ENCODE measurements at regions not wholly inside any gene's neighbourhood (a gene's known extent, or its start where the extent isn't known, plus 50 kb on each side); places are given as distances from the start of the nearest gene placed in this dataset.
"Not testable (repeated sequence)": the region's sequence is repeated elsewhere in the genome, so short reads cannot be mapped to it uniquely, and the experiment has no call there.

- Histone ChIP-seq H3K9me3 (peaks cover 0 to 7% (median 0%) of the 10 kb centered on the region in 11 donors), H3K4me1 (peaks cover 0 to 7% (median 0%) of the 10 kb centered on the region in 9 donors), H3K27me3 (peaks cover 0 to 6% (median 0%) of the 10 kb centered on the region in 7 donors), H3K27ac (no peak overlapping the region), H3K36me3 (no peaks in the 10 kb centered on the region), H3K4me3 (no peak overlapping the region)
- TF ChIP-seq CTCF (IDR thresholded peaks at IDR 0.05) = no peak
- ATAC-seq (no peak), DNase-seq (no peak)
- intact Hi-C loops (cut with DNase I) = no loop called here
- WGBS, 2 donors = 86 to 92% methylated on average over 3 of the region's 3 CpGs
Measured at GRCh38 chr20:22827916-22828315, 207.2 kb upstream of the SSTR4 start.

GRCh38 chr20:22829356-22829755 is 205.8 kb upstream of the SSTR4 start:
- WGBS, 2 donors = 75 to 77% methylated on average over 3 of the region's 3 CpGs
- Histone ChIP-seq H3K4me3 (no peak overlapping the region), H3K27me3 (peaks cover 0 to 6% (median 0%) of the 10 kb centered on the region in 7 donors), H3K27ac (no peak overlapping the region), H3K36me3 (no peaks in the 10 kb centered on the region), H3K4me1 (peaks cover 0 to under 1% (median 0%) of the 10 kb centered on the region in 9 donors), H3K9me3 (peaks cover 0 to 7% (median 0%) of the 10 kb centered on the region in 11 donors)
- intact Hi-C loops (cut with DNase I) = no loop called here
- no peak for TF ChIP-seq CTCF (IDR thresholded peaks at IDR 0.05)
- DNase-seq = no peak
- no peak for ATAC-seq

GRCh38 chr20:22830138-22830537 is 205.0 kb upstream of the SSTR4 start:
- 56 to 63% methylated on average over 2 of the region's 2 CpGs for WGBS, 2 donors
- Histone ChIP-seq H3K36me3 (no peaks in the 10 kb centered on the region), H3K4me1 (no peaks in the 10 kb centered on the region), H3K9me3 (peaks cover 0 to 7% (median 0%) of the 10 kb centered on the region in 11 donors), H3K27ac (no peak overlapping the region), H3K27me3 (peaks cover 0 to 6% (median 0%) of the 10 kb centered on the region in 7 donors), H3K4me3 (no peak overlapping the region)
- DNase-seq = no peak
- TF ChIP-seq CTCF (IDR thresholded peaks at IDR 0.05) = no peak
- intact Hi-C loops (cut with DNase I) = loop anchor here in 1 of 10 donors (10.0 kb wide), 1 partner anchor 415 kb away; no protein-coding TSS in a partner anchor
- ATAC-seq = no peak

GRCh38 chr20:22830715-22831114 is 204.4 kb upstream of the SSTR4 start:
- H3K27ac ChIP-seq, ATAC-seq, DNase-seq, H3K36me3 ChIP-seq, H3K4me1 ChIP-seq, H3K4me3 ChIP-seq, H3K9me3 ChIP-seq, H3K27me3 ChIP-seq: not testable (repeated sequence)
- intact Hi-C loops (cut with DNase I) = loop anchor here in 1 of 10 donors (10.0 kb wide), 1 partner anchor 414 kb away; no protein-coding TSS in a partner anchor
- WGBS, 2 donors = 68 to 88% methylated on average over 2 of the region's 2 CpGs

- DNase-seq = no peak
- intact Hi-C loops (cut with DNase I) = loop anchor here in 1 of 10 donors (10.0 kb wide), 1 partner anchor 411 kb away; no protein-coding TSS in a partner anchor
- H3K36me3 ChIP-seq = no peaks in the 10 kb centered on the region
- H3K27ac ChIP-seq = no peak overlapping the region
- TF ChIP-seq CTCF (IDR thresholded peaks at IDR 0.05) = no peak
- H3K27me3 ChIP-seq = no peaks in the 10 kb centered on the region
- no peaks in the 10 kb centered on the region for H3K4me1 ChIP-seq
- 66 to 80% methylated on average over 8 of the region's 8 CpGs for WGBS, 2 donors
- H3K4me3 ChIP-seq = no peak overlapping the region
- no peak for ATAC-seq
- H3K9me3 ChIP-seq = peaks cover 0 to 7% (median 0%) of the 10 kb centered on the region in 11 donors
Measured at GRCh38 chr20:22833851-22834250, 201.3 kb upstream of the SSTR4 start.
